ENCODE measurements at regions not wholly inside any gene's neighbourhood (a gene's known extent, or its start where the extent isn't known, plus 50 kb on each side); places are given as distances from the start of the nearest gene placed in this dataset.

- no peak overlapping the region for H3K27ac ChIP-seq
- intact Hi-C loops (cut with DNase I; ENCODE audit: low total_unique reads) = no loop called here
- H3K4me3 ChIP-seq = no peak overlapping the region
- no peaks in the 10 kb centered on the region for H3K4me1 ChIP-seq
- TF ChIP-seq POLR2AphosphoS5 (IDR thresholded peaks at IDR 0.05) (no peak), POLR2A (IDR thresholded peaks at IDR 0.05) (no peak), CTCF (IDR thresholded peaks at IDR 0.05) (no peak)
- DNase-seq (ENCODE audit: low spot score in 2 of 2) = no peak
- no peaks in the 10 kb centered on the region for H3K36me3 ChIP-seq
- H3K9me3 ChIP-seq = no peaks in the 10 kb centered on the region
- no peaks in the 10 kb centered on the region for H3K27me3 ChIP-seq
Observed at GRCh38 chr4:4643306-4643705, 101.5 kb upstream of the STX18 start.

GRCh38 chr4:4642496-4643000, 100.7 kb upstream of the STX18 start:
- no peaks in the 10 kb centered on the region for H3K36me3 ChIP-seq
- intact Hi-C loops (cut with DNase I; ENCODE audit: low total_unique reads) = no loop called here
- no peak for DNase-seq (ENCODE audit: low spot score in 2 of 2)
- no peak for TF ChIP-seq POLR2AphosphoS5 (IDR thresholded peaks at IDR 0.05)
- no peak for TF ChIP-seq POLR2A (IDR thresholded peaks at IDR 0.05)
- TF ChIP-seq CTCF (IDR thresholded peaks at IDR 0.05) = no peak
- H3K9me3 ChIP-seq = no peaks in the 10 kb centered on the region
- H3K4me1 ChIP-seq = no peaks in the 10 kb centered on the region
- H3K4me3 ChIP-seq = no peak overlapping the region
- H3K27me3 ChIP-seq = no peaks in the 10 kb centered on the region
- H3K27ac ChIP-seq = no peak overlapping the region

- no peak for DNase-seq (ENCODE audit: low spot score in 2 of 2)
- H3K4me1 ChIP-seq = no peaks in the 10 kb centered on the region
- no peaks in the 10 kb centered on the region for H3K36me3 ChIP-seq
- TF ChIP-seq CTCF (IDR thresholded peaks at IDR 0.05) = no peak
- H3K4me3 ChIP-seq = no peak overlapping the region
- intact Hi-C loops (cut with DNase I; ENCODE audit: low total_unique reads) = no loop called here
- H3K9me3 ChIP-seq = no peaks in the 10 kb centered on the region
- H3K27me3 ChIP-seq = no peaks in the 10 kb centered on the region
- H3K27ac ChIP-seq = no peak overlapping the region
Observed at GRCh38 chr4:4641661-4642495, 100.0 kb upstream of the STX18 start.

- Histone ChIP-seq H3K27ac (no peak overlapping the region), H3K36me3 (no peaks in the 10 kb centered on the region), H3K4me1 (no peaks in the 10 kb centered on the region), H3K27me3 (no peaks in the 10 kb centered on the region), H3K9me3 (no peaks in the 10 kb centered on the region), H3K4me3 (no peak overlapping the region)
- no peak for DNase-seq (ENCODE audit: low spot score in 2 of 2)
- intact Hi-C loops (cut with DNase I; ENCODE audit: low total_unique reads) = no loop called here
- TF ChIP-seq POLR2AphosphoS5 (IDR thresholded peaks at IDR 0.05) (no peak), POLR2A (IDR thresholded peaks at IDR 0.05) (no peak), CTCF (IDR thresholded peaks at IDR 0.05) (no peak)
Observed at GRCh38 chr4:4641254-4641653, 99.4 kb upstream of the STX18 start.

- Histone ChIP-seq H3K4me3 (no peak overlapping the region), H3K27me3 (no peaks in the 10 kb centered on the region), H3K4me1 (no peaks in the 10 kb centered on the region), H3K27ac (no peak overlapping the region), H3K9me3 (no peaks in the 10 kb centered on the region), H3K36me3 (no peaks in the 10 kb centered on the region)
- DNase-seq (ENCODE audit: low spot score in 2 of 2) = no peak
- no peak for TF ChIP-seq POLR2A (IDR thresholded peaks at IDR 0.05)
- TF ChIP-seq POLR2AphosphoS5 (IDR thresholded peaks at IDR 0.05) = no peak
- TF ChIP-seq CTCF (IDR thresholded peaks at IDR 0.05) = no peak
- intact Hi-C loops (cut with DNase I; ENCODE audit: low total_unique reads) = no loop called here
Observed at GRCh38 chr4:4640692-4641091, 98.8 kb upstream of the STX18 start.
